HL-60 (cell line): ENCODE measurements at regions not wholly inside any gene's neighbourhood (a gene's known extent, or its start where the extent isn't known, plus 50 kb on each side); places are given as distances from the start of the nearest gene placed in this dataset.

Experiments
- CTCF ChIP-seq: IDR thresholded peaks from one replicate; pipeline ENCODE4 v1.5.1; 2011; ENCODE audit warnings: low read length, control low read depth, inconsistent platforms; ENCODE audit not compliant: insufficient read depth
- GABPA ChIP-seq: IDR thresholded peaks from 2 replicates; pipeline ENCODE4 v1.6.1; 2012; ENCODE audit warnings: low read depth
- POLR2AphosphoS5 ChIP-seq: IDR thresholded peaks from 2 replicates; pipeline ENCODE4 v1.6.1; 2012; ENCODE audit warnings: low read depth
- TF ChIP-seq, protein P1 (sequence below): IDR thresholded peaks from 2 replicates; pipeline ENCODE4 v1.6.1; 2012; ENCODE audit warnings: low read depth; ENCODE audit not compliant: insufficient replicate concordance

- TF ChIP-seq CTCF (no peak), GABPA (no peak), POLR2AphosphoS5 (no peak)
- TF ChIP-seq, protein P1, sequence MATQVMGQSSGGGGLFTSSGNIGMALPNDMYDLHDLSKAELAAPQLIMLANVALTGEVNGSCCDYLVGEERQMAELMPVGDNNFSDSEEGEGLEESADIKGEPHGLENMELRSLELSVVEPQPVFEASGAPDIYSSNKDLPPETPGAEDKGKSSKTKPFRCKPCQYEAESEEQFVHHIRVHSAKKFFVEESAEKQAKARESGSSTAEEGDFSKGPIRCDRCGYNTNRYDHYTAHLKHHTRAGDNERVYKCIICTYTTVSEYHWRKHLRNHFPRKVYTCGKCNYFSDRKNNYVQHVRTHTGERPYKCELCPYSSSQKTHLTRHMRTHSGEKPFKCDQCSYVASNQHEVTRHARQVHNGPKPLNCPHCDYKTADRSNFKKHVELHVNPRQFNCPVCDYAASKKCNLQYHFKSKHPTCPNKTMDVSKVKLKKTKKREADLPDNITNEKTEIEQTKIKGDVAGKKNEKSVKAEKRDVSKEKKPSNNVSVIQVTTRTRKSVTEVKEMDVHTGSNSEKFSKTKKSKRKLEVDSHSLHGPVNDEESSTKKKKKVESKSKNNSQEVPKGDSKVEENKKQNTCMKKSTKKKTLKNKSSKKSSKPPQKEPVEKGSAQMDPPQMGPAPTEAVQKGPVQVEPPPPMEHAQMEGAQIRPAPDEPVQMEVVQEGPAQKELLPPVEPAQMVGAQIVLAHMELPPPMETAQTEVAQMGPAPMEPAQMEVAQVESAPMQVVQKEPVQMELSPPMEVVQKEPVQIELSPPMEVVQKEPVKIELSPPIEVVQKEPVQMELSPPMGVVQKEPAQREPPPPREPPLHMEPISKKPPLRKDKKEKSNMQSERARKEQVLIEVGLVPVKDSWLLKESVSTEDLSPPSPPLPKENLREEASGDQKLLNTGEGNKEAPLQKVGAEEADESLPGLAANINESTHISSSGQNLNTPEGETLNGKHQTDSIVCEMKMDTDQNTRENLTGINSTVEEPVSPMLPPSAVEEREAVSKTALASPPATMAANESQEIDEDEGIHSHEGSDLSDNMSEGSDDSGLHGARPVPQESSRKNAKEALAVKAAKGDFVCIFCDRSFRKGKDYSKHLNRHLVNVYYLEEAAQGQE = no peak
Measured at GRCh38 chr4:100838286-100838685, 320.5 kb upstream of the EMCN start.
